ENCODE measurements at regions not wholly inside any gene's neighbourhood (a gene's known extent, or its start where the extent isn't known, plus 50 kb on each side); places are given as distances from the start of the nearest gene placed in this dataset.
"Not testable (repeated sequence)": the region's sequence is repeated elsewhere in the genome, so short reads cannot be mapped to it uniquely, and the experiment has no call there.

DNA sequence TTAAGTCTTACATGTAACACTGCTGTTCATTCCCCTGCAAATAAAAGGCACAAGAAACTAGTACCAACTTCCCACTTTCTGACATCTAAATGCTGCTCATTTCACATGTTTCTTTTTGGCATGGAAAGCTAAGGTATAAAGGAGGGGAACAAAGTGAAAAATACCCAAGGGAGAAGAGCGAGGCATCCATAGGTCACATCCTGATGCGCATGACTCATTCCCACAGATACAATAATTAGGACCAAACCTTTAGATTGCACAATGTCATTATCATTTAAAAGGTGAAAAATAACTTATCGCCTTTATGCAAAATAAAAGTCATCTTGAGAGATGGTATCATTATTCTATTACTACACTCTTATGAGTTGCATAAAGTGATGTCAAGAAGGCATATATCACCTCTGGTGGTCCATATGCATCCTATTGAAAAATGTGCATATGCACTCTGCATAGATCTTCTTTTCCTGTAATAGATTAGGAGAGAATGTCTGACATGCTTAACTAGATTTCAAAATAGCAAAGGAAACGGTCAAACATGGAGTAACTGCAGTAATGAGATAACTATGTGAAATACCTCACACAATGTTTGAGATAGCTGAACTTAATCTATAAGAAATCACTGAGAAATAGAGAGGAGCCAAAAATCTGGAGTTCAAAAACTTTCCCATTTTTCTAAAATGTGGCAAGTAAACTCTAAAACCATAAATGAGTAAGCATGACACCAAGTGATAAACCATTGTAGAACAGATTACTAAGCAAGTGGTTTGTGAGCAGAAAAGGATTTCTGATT lies 382.5 kb upstream of the TMTC1 start:
- peaks cover 0 to 20% of the 10 kb centered on the region in 2 donors for H3K27me3 ChIP-seq (ENCODE audit: control insufficient read depth in 1 of 2, insufficient read depth in 2 of 2, low read length in 2 of 2)
- H3K27ac ChIP-seq (ENCODE audit: low read depth, low read length) = no peak overlapping the region
- no peak overlapping the region for H3K4me3 ChIP-seq (ENCODE audit: low read depth in 1 of 2, low read length in 2 of 2)
- no peak overlapping the region for H3K9ac ChIP-seq (ENCODE audit: low read length)
- H3K9me3 ChIP-seq (ENCODE audit: low read length) = no peaks in the 10 kb centered on the region
- H3K4me1 ChIP-seq (ENCODE audit: insufficient read depth, low read length) = no peaks in the 10 kb centered on the region
- H3K36me3 ChIP-seq (ENCODE audit: insufficient read depth, low read length) = no peaks in the 10 kb centered on the region

DNA sequence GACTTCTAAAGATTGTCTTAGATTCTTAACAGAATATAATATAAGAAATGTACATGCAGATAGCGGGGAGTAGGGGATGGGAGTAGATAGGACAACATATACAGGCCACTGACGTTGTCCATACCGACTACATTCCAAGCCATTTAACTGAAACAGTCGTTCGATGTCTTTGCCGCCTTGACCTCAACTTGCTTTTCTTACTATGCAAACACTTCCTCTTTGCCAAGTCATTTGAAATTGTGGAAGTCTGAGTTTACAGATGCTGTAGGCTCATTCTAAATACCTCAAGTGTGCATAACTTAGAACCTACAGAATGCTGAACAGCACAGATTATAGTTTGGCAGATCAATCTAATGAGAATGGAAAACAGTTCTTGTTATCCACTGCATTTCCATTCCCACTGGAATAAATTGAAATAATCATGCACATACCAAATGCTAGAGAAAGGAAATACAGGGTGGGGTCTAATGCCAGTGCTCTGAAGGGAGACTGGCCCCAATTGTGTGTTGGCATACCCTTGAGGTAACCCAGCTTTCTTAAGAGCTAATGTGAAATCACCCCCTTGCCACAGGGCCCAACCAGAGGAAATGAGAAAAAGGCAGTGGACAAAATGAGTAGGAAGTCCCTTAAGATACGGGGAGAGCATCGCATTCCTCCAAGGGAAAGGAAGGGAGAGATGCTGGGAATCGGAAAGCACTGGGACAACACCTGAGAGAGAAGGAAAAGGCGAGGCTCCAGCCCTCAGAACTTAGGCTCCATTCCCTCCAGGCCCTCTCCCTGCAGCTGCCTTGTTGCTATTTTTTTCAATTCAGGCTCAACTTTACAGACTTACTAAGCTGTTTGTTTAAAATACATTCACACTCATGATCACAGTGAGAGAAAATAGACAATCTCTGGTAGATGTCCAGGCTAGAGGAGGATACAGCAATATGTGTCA lies 380.9 kb upstream of the TMTC1 start:
- Histone ChIP-seq H3K27me3 (ENCODE audit: control insufficient read depth in 1 of 2, insufficient read depth in 2 of 2, low read length in 2 of 2) (peaks cover 0 to 8% of the 10 kb centered on the region in 2 donors), H3K9ac (ENCODE audit: low read length) (no peak overlapping the region), H3K4me1 (ENCODE audit: insufficient read depth, low read length) (no peaks in the 10 kb centered on the region), H3K36me3 (ENCODE audit: insufficient read depth, low read length) (no peaks in the 10 kb centered on the region), H3K9me3 (ENCODE audit: low read length) (no peaks in the 10 kb centered on the region), H3K27ac (ENCODE audit: low read depth, low read length) (no peak overlapping the region), H3K4me3 (ENCODE audit: low read depth in 1 of 2, low read length in 2 of 2) (no peak overlapping the region)

DNA sequence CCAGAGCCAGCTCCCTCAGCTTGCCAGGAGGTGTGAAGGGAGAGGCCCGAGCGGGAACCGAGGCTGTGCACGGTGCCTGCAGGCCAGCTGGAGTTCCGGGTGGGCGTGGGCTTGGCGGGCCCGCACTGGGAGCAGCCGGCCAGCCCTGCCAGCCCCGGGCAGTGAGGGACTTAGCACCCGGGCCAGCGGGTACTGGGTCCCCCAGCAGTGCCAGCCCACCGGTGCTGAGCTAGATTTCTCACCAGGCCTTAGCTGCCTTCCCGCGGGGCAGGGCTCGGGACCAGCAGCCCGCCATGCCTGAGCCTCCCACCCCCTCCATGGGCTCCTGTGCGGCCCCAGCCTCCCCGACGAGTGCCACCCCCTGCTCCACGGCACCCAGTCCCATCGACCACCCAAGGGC lies 373.1 kb upstream of the TMTC1 start:
- H3K36me3 ChIP-seq (ENCODE audit: insufficient read depth, low read length); H3K27me3 ChIP-seq (ENCODE audit: control insufficient read depth in 1 of 2, insufficient read depth in 2 of 2, low read length in 2 of 2); H3K4me1 ChIP-seq (ENCODE audit: insufficient read depth, low read length); H3K9me3 ChIP-seq (ENCODE audit: low read length); H3K4me3 ChIP-seq (ENCODE audit: low read depth in 1 of 2, low read length in 2 of 2); H3K27ac ChIP-seq (ENCODE audit: low read depth, low read length); H3K9ac ChIP-seq (ENCODE audit: low read length): not testable (repeated sequence)

DNA sequence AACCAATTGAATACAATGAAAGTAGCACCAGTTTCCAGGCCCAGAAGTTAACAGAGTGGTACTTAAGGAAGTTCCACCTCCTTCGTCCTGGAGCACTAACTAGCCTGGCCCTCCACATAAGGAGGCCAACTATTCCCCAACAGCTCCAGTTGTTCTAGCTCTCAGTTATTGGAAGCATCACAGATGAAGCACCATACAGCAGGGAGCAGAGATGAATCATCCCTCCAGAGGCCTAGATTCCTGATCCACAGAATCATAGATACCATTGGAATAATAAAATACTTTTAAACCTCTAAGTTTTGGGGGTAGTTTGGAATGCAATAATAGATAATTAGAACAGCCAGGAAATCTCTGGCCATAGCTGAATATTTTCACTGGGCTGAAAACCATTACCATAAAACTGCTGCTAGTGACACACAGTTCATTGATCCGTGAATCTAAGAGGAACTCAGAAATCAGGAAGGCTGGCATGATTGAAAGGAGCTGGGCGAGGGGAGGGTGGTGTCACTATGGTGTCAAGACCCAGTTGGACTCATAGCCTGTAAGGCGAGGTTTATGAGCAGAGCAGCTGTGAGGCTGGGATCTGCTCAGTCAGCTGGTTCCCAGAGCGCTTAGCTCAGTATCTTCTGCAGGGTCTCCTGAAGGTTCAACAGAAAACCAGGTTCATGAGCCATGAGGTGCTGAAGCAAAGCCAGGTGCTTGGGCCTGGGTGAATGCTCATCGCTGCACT lies 371.4 kb upstream of the TMTC1 start:
- Histone ChIP-seq H3K4me3 (ENCODE audit: low read depth in 1 of 2, low read length in 2 of 2) (no peak overlapping the region), H3K9ac (ENCODE audit: low read length) (no peak overlapping the region), H3K4me1 (ENCODE audit: insufficient read depth, low read length) (no peaks in the 10 kb centered on the region), H3K27me3 (ENCODE audit: control insufficient read depth in 1 of 2, insufficient read depth in 2 of 2, low read length in 2 of 2) (no peaks in the 10 kb centered on the region), H3K9me3 (ENCODE audit: low read length) (no peaks in the 10 kb centered on the region), H3K36me3 (ENCODE audit: insufficient read depth, low read length) (no peaks in the 10 kb centered on the region), H3K27ac (ENCODE audit: low read depth, low read length) (no peak overlapping the region)

DNA sequence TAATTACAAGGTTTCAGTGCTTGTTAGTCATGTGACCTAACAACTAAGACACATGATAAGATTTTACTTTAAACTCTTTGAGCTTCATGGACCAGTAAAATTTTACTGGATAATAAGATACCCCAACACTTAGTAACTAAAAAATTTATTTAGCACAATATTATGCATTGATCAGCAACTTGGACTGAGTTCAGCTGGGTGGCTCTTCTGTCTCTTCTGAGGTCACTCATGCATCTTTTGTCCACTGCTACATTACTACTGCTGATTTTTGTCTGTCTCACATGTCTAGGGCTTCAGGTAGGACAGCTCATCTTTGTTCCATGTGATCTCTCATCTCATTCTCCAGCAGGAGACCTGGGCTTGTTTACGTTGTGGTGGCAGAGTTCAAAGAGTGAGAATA lies 370.2 kb upstream of the TMTC1 start:
- no peak overlapping the region for H3K27ac ChIP-seq (ENCODE audit: low read depth, low read length)
- H3K4me3 ChIP-seq (ENCODE audit: low read depth in 1 of 2, low read length in 2 of 2) = no peak overlapping the region
- no peaks in the 10 kb centered on the region for H3K9me3 ChIP-seq (ENCODE audit: low read length)
- no peaks in the 10 kb centered on the region for H3K36me3 ChIP-seq (ENCODE audit: insufficient read depth, low read length)
- no peaks in the 10 kb centered on the region for H3K4me1 ChIP-seq (ENCODE audit: insufficient read depth, low read length)
- no peak overlapping the region for H3K9ac ChIP-seq (ENCODE audit: low read length)
- H3K27me3 ChIP-seq (ENCODE audit: control insufficient read depth in 1 of 2, insufficient read depth in 2 of 2, low read length in 2 of 2) = no peaks in the 10 kb centered on the region

DNA sequence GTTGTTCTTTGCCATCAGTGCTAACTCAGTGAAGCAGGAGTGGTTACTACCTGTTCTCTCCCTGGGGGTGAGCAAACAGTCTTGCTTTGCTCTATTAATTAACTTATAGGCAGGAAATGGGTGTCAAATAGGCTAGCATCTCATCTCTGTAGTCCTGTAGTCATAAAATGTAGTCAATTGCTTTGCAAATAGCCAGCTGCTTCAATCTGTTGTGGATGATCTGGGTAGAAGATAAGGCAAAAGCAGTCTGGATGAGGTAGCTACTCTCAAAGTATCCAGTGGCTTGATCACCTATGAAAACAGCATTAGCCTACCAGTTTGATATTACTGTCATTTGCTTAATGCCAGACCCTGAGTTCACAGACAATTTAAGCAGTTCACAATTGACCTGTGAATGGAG lies 369.0 kb upstream of the TMTC1 start:
- Histone ChIP-seq H3K9me3 (ENCODE audit: low read length) (no peaks in the 10 kb centered on the region), H3K4me3 (ENCODE audit: low read depth in 1 of 2, low read length in 2 of 2) (no peak overlapping the region), H3K4me1 (ENCODE audit: insufficient read depth, low read length) (no peaks in the 10 kb centered on the region), H3K27ac (ENCODE audit: low read depth, low read length) (no peak overlapping the region), H3K27me3 (ENCODE audit: control insufficient read depth in 1 of 2, insufficient read depth in 2 of 2, low read length in 2 of 2) (no peaks in the 10 kb centered on the region), H3K9ac (ENCODE audit: low read length) (no peak overlapping the region), H3K36me3 (ENCODE audit: insufficient read depth, low read length) (no peaks in the 10 kb centered on the region)

DNA sequence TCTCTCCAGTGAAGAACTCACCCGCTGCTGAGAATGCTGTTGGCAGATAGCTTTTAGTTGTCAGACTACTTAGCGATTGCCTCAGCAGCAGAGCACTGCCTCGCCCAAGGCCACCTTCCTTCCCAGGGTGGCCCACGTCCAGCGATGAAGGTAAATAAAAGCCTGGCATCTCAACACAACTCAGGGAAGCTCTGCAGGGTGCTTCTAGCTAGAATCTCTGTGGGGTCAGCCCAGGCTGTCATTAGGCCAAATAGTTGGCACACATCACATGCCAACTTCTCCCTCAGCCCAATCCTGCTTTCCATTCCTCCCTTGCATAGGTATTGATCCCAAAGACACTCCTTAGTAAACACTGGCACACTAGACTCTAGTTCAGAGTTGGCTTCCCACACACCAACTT lies 368.1 kb upstream of the TMTC1 start:
- Histone ChIP-seq H3K36me3 (ENCODE audit: insufficient read depth, low read length) (no peaks in the 10 kb centered on the region), H3K27ac (ENCODE audit: low read depth, low read length) (no peak overlapping the region), H3K4me3 (ENCODE audit: low read depth in 1 of 2, low read length in 2 of 2) (no peak overlapping the region), H3K9me3 (ENCODE audit: low read length) (no peaks in the 10 kb centered on the region), H3K27me3 (ENCODE audit: control insufficient read depth in 1 of 2, insufficient read depth in 2 of 2, low read length in 2 of 2) (no peaks in the 10 kb centered on the region), H3K9ac (ENCODE audit: low read length) (no peak overlapping the region), H3K4me1 (ENCODE audit: insufficient read depth, low read length) (no peaks in the 10 kb centered on the region)

DNA sequence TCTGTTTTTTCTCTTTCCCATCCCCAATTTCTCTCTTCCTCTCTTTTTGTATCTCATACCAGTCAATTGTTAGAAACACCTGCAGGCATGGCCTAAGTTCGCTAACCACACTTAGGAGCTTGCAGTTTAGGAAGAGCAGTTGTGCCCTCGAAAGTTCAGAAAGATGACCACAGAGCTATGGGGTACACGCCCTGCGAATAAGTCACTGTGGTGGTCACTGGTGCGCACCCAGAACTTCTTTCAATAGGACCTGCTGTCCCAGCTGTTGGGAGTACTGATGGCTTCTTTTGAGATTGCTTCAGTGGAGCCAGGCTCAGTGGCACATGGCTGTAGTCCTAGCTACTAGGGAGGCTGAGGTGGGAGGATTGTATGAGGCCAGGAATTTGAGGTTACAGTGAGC lies 362.8 kb upstream of the TMTC1 start:
- no peaks in the 10 kb centered on the region for H3K4me1 ChIP-seq (ENCODE audit: insufficient read depth, low read length)
- no peak overlapping the region for H3K4me3 ChIP-seq (ENCODE audit: low read depth in 1 of 2, low read length in 2 of 2)
- H3K27ac ChIP-seq (ENCODE audit: low read depth, low read length) = no peak overlapping the region
- no peaks in the 10 kb centered on the region for H3K9me3 ChIP-seq (ENCODE audit: low read length)
- H3K9ac ChIP-seq (ENCODE audit: low read length) = no peak overlapping the region
- no peaks in the 10 kb centered on the region for H3K27me3 ChIP-seq (ENCODE audit: control insufficient read depth in 1 of 2, insufficient read depth in 2 of 2, low read length in 2 of 2)
- no peaks in the 10 kb centered on the region for H3K36me3 ChIP-seq (ENCODE audit: insufficient read depth, low read length)

DNA sequence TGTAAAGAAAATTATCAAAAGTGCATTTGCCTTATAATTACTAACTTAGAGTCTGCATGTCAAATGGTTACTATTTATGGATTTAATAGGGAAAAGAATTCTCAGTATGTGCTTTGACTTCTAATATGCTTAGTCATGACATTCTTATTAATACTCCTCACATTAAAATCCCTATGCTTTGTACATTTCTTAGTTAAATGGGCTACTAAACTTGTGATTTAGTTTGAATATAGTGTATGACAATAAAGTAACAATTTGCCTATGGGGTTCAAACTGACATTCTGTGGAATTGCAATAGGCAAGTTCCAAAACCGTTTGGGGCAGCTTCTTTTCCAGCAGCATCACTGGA lies 361.9 kb upstream of the TMTC1 start:
- H3K4me3 ChIP-seq (ENCODE audit: low read depth in 1 of 2, low read length in 2 of 2) = no peak overlapping the region
- no peaks in the 10 kb centered on the region for H3K27me3 ChIP-seq (ENCODE audit: control insufficient read depth in 1 of 2, insufficient read depth in 2 of 2, low read length in 2 of 2)
- no peaks in the 10 kb centered on the region for H3K36me3 ChIP-seq (ENCODE audit: insufficient read depth, low read length)
- no peak overlapping the region for H3K27ac ChIP-seq (ENCODE audit: low read depth, low read length)
- no peaks in the 10 kb centered on the region for H3K4me1 ChIP-seq (ENCODE audit: insufficient read depth, low read length)
- no peaks in the 10 kb centered on the region for H3K9me3 ChIP-seq (ENCODE audit: low read length)
- H3K9ac ChIP-seq (ENCODE audit: low read length) = no peak overlapping the region

DNA sequence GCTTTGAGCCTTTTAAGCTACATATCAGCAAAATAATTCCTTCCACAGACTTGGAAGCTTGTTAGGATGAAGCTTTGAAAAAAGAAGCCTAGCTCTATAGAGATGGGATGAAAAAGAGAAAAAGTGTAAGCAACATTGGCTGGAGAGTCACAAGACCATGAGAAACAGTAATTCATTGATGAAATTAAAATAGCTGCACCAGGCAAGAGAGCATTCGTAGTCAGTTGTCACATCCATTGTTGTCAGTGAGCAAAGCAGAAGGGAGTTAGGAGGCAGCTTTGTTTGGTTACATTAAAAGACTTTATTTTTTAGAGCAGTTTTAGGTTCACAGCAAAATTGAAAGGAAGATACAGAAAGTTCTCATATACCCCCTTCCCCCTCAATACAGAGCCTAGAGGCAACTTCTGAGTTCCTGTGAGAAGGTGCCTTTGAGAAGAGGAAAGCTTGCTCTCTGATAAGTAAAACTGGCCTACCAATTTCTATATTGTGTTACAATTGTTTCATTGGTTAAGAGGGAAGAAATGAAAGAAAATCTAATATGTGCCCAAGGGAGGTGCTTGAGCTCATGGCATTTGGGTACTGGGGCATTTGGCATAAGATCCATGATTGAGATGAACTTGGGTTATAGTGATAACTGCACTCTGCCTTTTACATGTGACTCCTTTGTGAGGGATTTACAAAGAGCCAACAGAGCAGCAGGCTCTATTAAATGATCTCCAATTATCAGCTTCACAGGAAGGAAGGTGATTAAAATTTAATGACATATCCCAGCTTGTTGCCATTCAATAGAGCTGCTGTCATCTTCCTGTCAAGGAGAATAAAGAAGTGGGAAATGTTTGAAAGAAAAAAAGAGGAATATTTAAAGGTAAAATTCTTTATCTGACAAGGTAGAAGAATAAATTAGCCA lies 361.3 kb upstream of the TMTC1 start:
- H3K27me3 ChIP-seq (ENCODE audit: control insufficient read depth in 1 of 2, insufficient read depth in 2 of 2, low read length in 2 of 2) = no peaks in the 10 kb centered on the region
- H3K4me1 ChIP-seq (ENCODE audit: insufficient read depth, low read length) = no peaks in the 10 kb centered on the region
- no peak overlapping the region for H3K4me3 ChIP-seq (ENCODE audit: low read depth in 1 of 2, low read length in 2 of 2)
- no peaks in the 10 kb centered on the region for H3K9me3 ChIP-seq (ENCODE audit: low read length)
- H3K9ac ChIP-seq (ENCODE audit: low read length) = no peak overlapping the region
- H3K27ac ChIP-seq (ENCODE audit: low read depth, low read length) = no peak overlapping the region
- H3K36me3 ChIP-seq (ENCODE audit: insufficient read depth, low read length) = no peaks in the 10 kb centered on the region

DNA sequence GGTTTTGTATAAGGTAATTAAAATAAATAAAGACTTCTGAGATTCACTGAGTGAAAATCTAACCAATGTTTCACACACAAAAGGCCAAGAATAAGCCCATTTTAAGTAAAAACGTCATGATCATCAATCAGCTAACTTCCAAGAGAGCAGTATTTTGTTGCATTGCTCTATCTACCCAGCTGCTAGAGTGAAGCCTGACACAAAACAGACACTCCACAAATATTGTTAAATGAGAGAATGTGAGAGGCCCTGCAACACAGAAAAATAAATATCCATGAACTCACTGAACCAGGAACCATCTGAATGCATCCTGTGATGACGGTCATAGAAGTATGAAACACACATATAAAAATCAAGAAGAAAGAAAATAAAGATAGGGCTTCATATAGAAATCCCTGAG lies 358.6 kb upstream of the TMTC1 start:
- no peaks in the 10 kb centered on the region for H3K36me3 ChIP-seq (ENCODE audit: insufficient read depth, low read length)

More for the DNA sequence above, 358.6 kb upstream of the TMTC1 start:
- no peak overlapping the region for H3K27ac ChIP-seq (ENCODE audit: low read depth, low read length)
- H3K27me3 ChIP-seq (ENCODE audit: control insufficient read depth in 1 of 2, insufficient read depth in 2 of 2, low read length in 2 of 2) = no peaks in the 10 kb centered on the region
- H3K9ac ChIP-seq (ENCODE audit: low read length) = no peak overlapping the region
- no peak overlapping the region for H3K4me3 ChIP-seq (ENCODE audit: low read depth in 1 of 2, low read length in 2 of 2)
- no peaks in the 10 kb centered on the region for H3K4me1 ChIP-seq (ENCODE audit: insufficient read depth, low read length)
- H3K9me3 ChIP-seq (ENCODE audit: low read length) = no peaks in the 10 kb centered on the region

Data from muscle layer of colon (tissue), 2 donors.